Stimulated activated CD4-positive, alpha-beta T cell treated with anti-CD3 and anti-CD28 coated beads, Interleukin-1b, Interleukin-23, amount 100 ng/mL, for 4 hours (primary cell): ENCODE measurements at regions not wholly inside any gene's neighbourhood (a gene's known extent, or its start where the extent isn't known, plus 50 kb on each side); places are given as distances from the start of the nearest gene placed in this dataset.

Experiments
- DNase-seq, 2 donors: peaks; one replicate each; pipeline ENCODE4 v3.0.0-alpha.2; 2020; ENCODE audit warnings: low read depth in 2 of 2

- no peak for DNase-seq
These were observed 494.7 kb downstream of the NPHP4 start for GRCh38 chr1:5497503-5497902.

- no peak for DNase-seq
These were observed 496.4 kb downstream of the NPHP4 start for GRCh38 chr1:5495596-5496410.

- DNase-seq, result no peak
These were observed 497.7 kb downstream of the NPHP4 start for GRCh38 chr1:5494518-5494917.

GRCh38 chr1:5493851-5494311 lies 498.3 kb downstream of the NPHP4 start:
- DNase-seq, result no peak

GRCh38 chr1:5493275-5493674 lies 498.9 kb downstream of the NPHP4 start:
- no peak for DNase-seq

GRCh38 chr1:5492846-5493245 lies 499.4 kb downstream of the NPHP4 start:
- DNase-seq, result no peak

- no peak for DNase-seq
These were observed 500.9 kb downstream of the NPHP4 start for GRCh38 chr1:5491207-5491904.

GRCh38 chr1:5490635-5491034 lies 501.6 kb downstream of the NPHP4 start:
- DNase-seq, result no peak

- no peak for DNase-seq
These were observed 503.8 kb downstream of the NPHP4 start for GRCh38 chr1:5488448-5488847.

- no peak for DNase-seq
These were observed 506.1 kb downstream of the NPHP4 start for GRCh38 chr1:5485968-5486696.

- no peak for DNase-seq
These were observed 506.8 kb downstream of the NPHP4 start for GRCh38 chr1:5485436-5485835.

GRCh38 chr1:5484451-5485165 lies 507.6 kb downstream of the NPHP4 start:
- DNase-seq, result no peak

GRCh38 chr1:5481889-5482288 lies 510.3 kb downstream of the NPHP4 start:
- DNase-seq, result peak; percentile 8 to 12

- no peak for DNase-seq
These were observed 511.3 kb downstream of the NPHP4 start for GRCh38 chr1:5480906-5481305.

- DNase-seq, result no peak
These were observed 512.2 kb downstream of the NPHP4 start for GRCh38 chr1:5479876-5480646.

- no peak for DNase-seq
These were observed 513.3 kb downstream of the NPHP4 start for GRCh38 chr1:5478961-5479360.

GRCh38 chr1:5478156-5478695 lies 514.0 kb downstream of the NPHP4 start:
- DNase-seq, result no peak

- no peak for DNase-seq
These were observed 514.5 kb downstream of the NPHP4 start for GRCh38 chr1:5477716-5478115.

GRCh38 chr1:5475572-5475971 lies 516.7 kb downstream of the NPHP4 start:
- DNase-seq, result no peak

- no peak for DNase-seq
These were observed 519.0 kb downstream of the NPHP4 start for GRCh38 chr1:5473268-5473667.

GRCh38 chr1:5466487-5466886 lies 525.7 kb downstream of the NPHP4 start:
- no peak for DNase-seq
